Ovary (tissue), 3 donors: ENCODE measurements at regions not wholly inside any gene's neighbourhood (a gene's known extent, or its start where the extent isn't known, plus 50 kb on each side); places are given as distances from the start of the nearest gene placed in this dataset.

ENCODE experiments used
- CTCF ChIP-seq, 3 donors: fragments of 450-650 bp in 2 of 3; fragments of 200-600 bp in 1 of 3; IDR thresholded peaks; one replicate each; pipeline versions ENCODE4 v1.5.1 to v1.8.0; 2016 to 2022; ENCODE audit warnings: antibody characterized with exemption in 3 of 3, mild to moderate bottlenecking in 1 of 3
- EP300 ChIP-seq: sonication (generic); formaldehyde crosslinking; IDR thresholded peaks from one replicate; pipeline ENCODE4 v1.6.1; 2017; ENCODE audit warnings: antibody characterized with exemption
- POLR2A ChIP-seq: fragments of 450-650 bp; IDR thresholded peaks from one replicate; pipeline ENCODE4 v1.6.1; 2017; ENCODE audit warnings: antibody characterized with exemption, mild to moderate bottlenecking, moderate library complexity
- donor health status: DM: no; HTN: no; CAD: no.

DNA sequence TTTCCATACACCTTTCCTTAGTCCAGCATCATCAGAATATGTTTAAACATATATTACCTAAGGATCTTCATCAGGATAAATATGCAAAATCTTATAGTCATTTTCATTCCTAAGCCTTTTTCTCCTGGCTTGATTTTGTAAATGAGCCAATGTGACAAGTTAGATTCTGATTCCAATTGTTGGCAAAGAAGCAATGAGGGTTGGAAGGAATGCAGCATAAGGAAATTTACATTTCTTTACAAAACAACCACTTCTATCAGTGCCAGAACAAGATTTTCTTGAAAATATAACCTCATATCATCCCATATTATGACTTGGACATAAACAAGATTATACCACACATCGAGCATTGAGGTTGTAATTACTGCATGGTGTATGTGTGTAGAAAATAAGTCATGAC is 508.1 kb downstream of the TRAM1L1 start:
- TF ChIP-seq CTCF (IDR thresholded peaks at IDR 0.05) (no peak), POLR2A (no peak), EP300 (no peak)
